ENCODE measurements at regions not wholly inside any gene's neighbourhood (a gene's known extent, or its start where the extent isn't known, plus 50 kb on each side); places are given as distances from the start of the nearest gene placed in this dataset.

DNA sequence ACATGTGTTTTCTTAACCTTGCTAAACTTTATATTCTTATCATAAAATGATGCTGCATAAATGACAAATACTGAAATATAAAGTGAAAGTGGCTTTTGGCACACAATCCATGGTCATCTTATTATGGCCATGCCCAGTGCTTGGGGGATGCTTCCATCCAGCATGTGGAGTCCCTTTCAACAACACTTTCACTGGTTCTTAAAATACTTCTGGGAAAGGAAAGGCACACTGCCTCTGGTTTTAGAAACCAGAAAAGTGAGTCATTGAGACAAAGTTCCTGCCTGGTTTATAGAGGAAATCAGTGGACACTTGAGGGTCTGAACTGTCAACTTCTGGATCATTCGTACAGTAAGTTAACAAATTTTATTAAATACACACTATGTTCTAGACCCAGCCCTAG is 248.0 kb upstream of the ADAMTS3 start:
- TF ChIP-seq, protein P1, sequence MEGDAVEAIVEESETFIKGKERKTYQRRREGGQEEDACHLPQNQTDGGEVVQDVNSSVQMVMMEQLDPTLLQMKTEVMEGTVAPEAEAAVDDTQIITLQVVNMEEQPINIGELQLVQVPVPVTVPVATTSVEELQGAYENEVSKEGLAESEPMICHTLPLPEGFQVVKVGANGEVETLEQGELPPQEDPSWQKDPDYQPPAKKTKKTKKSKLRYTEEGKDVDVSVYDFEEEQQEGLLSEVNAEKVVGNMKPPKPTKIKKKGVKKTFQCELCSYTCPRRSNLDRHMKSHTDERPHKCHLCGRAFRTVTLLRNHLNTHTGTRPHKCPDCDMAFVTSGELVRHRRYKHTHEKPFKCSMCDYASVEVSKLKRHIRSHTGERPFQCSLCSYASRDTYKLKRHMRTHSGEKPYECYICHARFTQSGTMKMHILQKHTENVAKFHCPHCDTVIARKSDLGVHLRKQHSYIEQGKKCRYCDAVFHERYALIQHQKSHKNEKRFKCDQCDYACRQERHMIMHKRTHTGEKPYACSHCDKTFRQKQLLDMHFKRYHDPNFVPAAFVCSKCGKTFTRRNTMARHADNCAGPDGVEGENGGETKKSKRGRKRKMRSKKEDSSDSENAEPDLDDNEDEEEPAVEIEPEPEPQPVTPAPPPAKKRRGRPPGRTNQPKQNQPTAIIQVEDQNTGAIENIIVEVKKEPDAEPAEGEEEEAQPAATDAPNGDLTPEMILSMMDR (IDR thresholded peaks at IDR 0.05): no peak
- TF ChIP-seq ZNF121 (CRISPR knock-in tag; IDR thresholded peaks at IDR 0.05): no peak

Data from WTC11 (cell line).